HEK293T (cell line): ENCODE measurements at regions not wholly inside any gene's neighbourhood (a gene's known extent, or its start where the extent isn't known, plus 50 kb on each side); places are given as distances from the start of the nearest gene placed in this dataset.

Experiments
- CTCF ChIA-PET: fragments of 350-600 bp; formaldehyde crosslinking; extraction: SDS; loops from one replicate; lab custom pipeline; 2021; ENCODE audit warnings: antibody characterized with exemption, inconsistent platforms; lab: Yijun Ruan, JAX
- POLR2A ChIA-PET: fragments of 350-600 bp; formaldehyde crosslinking; extraction: SDS; loops from one replicate; lab custom pipeline; 2020; ENCODE audit warnings: antibody characterized with exemption, inconsistent platforms; lab: Yijun Ruan, JAX
- DNase-seq: peaks from one replicate; pipeline ENCODE4 v3.0.0; 2012; ENCODE audit warnings: mixed read lengths; ENCODE audit errors: extremely low spot score
- ARNT ChIP-seq: fragments of 450-650 bp; IDR thresholded peaks from 2 replicates; pipeline ENCODE4 v1.6.1; 2017; ENCODE audit warnings: mild to moderate bottlenecking
- BHLHE40 ChIP-seq: fragments of 450-650 bp; IDR thresholded peaks from 2 replicates; pipeline ENCODE4 v1.6.1; 2016; ENCODE audit warnings: mild to moderate bottlenecking, moderate library complexity, borderline replicate concordance
- CTBP1 ChIP-seq: fragments of 450-650 bp; IDR thresholded peaks from 2 replicates; pipeline ENCODE4 v1.6.1; 2016; ENCODE audit warnings: borderline replicate concordance
- ELF4 ChIP-seq: fragments of 450-650 bp; IDR thresholded peaks from 2 replicates; pipeline ENCODE4 v1.6.1; 2017; ENCODE audit warnings: antibody characterized with exemption
- FOXA1 ChIP-seq: fragments of 450-650 bp; IDR thresholded peaks from 2 replicates; pipeline ENCODE4 v1.6.1; 2016; ENCODE audit warnings: mild to moderate bottlenecking
- FOXK2 ChIP-seq: fragments of 450-650 bp; IDR thresholded peaks from 2 replicates; pipeline ENCODE4 v1.6.1; 2016; ENCODE audit warnings: mild to moderate bottlenecking
- FOXM1 ChIP-seq: fragments of 450-650 bp; IDR thresholded peaks from 2 replicates; pipeline ENCODE4 v1.6.1; 2017; ENCODE audit warnings: mild to moderate bottlenecking, borderline replicate concordance
- HDGF ChIP-seq: fragments of 450-650 bp; IDR thresholded peaks from 2 replicates; pipeline ENCODE4 v1.6.1; 2017; ENCODE audit warnings: antibody characterized with exemption, borderline replicate concordance
- L3MBTL2 ChIP-seq: fragments of 450-650 bp; conservative IDR thresholded peaks from 2 replicates; pipeline ENCODE4 v1.6.1; 2016; ENCODE audit warnings: mild to moderate bottlenecking
- LEF1 ChIP-seq: fragments of 450-650 bp; IDR thresholded peaks from 2 replicates; pipeline ENCODE4 v1.6.1; 2017; ENCODE audit warnings: mild to moderate bottlenecking, borderline replicate concordance
- NFRKB ChIP-seq: fragments of 450-650 bp; IDR thresholded peaks from 2 replicates; pipeline ENCODE4 v1.6.1; 2016; ENCODE audit warnings: mild to moderate bottlenecking, moderate library complexity
- SP1 ChIP-seq: fragments of 450-650 bp; IDR thresholded peaks from 2 replicates; pipeline ENCODE4 v1.6.1; 2017
- SUZ12 ChIP-seq: fragments of 450-650 bp; IDR thresholded peaks from 2 replicates; pipeline ENCODE4 v1.6.1; 2016; ENCODE audit warnings: mild to moderate bottlenecking
- TARDBP ChIP-seq: fragments of 450-650 bp; IDR thresholded peaks from 2 replicates; pipeline ENCODE4 v1.6.1; 2016
- ZNF384 ChIP-seq: fragments of 450-650 bp; IDR thresholded peaks from 2 replicates; pipeline ENCODE4 v1.6.1; 2016
- TF ChIP-seq, protein P1 (sequence below): fragments of 450-650 bp; IDR thresholded peaks from 2 replicates; pipeline ENCODE4 v1.6.1; 2016

DNA sequence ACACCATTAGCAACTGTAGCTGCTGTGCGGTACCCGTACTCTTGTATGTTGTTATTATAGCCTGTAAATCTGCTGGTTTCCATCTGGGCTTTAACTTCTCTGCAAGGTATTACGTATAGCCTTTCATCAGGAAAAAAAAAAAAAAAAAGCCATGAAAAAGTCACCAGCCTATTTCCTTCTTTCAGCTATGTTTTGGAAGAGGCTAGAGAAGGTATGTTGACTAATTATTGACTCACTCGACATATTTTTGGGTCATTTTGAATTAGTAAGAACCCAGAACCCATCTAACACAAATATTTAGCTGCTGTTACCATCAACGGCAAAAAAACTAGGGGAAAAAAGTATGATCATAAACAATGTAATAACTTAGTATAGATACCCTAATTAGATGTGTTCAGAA, 1395.6 kb downstream of the SUCLG1 start:
- TF ChIP-seq HDGF: no peak
- no peak for TF ChIP-seq SUZ12
- TF ChIP-seq FOXM1: no peak
- TF ChIP-seq CTBP1: no peak
- no peak for TF ChIP-seq FOXA1
- no peak for TF ChIP-seq LEF1
- no peak for TF ChIP-seq NFRKB
- TF ChIP-seq FOXK2: no peak
- TF ChIP-seq, protein P1, sequence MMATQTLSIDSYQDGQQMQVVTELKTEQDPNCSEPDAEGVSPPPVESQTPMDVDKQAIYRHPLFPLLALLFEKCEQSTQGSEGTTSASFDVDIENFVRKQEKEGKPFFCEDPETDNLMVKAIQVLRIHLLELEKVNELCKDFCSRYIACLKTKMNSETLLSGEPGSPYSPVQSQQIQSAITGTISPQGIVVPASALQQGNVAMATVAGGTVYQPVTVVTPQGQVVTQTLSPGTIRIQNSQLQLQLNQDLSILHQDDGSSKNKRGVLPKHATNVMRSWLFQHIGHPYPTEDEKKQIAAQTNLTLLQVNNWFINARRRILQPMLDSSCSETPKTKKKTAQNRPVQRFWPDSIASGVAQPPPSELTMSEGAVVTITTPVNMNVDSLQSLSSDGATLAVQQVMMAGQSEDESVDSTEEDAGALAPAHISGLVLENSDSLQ: no peak
- no peak for TF ChIP-seq ZNF384
- ChIA-PET CTCF (no interaction called here), POLR2A (no interaction called here)
- DNase-seq: no peak

DNA sequence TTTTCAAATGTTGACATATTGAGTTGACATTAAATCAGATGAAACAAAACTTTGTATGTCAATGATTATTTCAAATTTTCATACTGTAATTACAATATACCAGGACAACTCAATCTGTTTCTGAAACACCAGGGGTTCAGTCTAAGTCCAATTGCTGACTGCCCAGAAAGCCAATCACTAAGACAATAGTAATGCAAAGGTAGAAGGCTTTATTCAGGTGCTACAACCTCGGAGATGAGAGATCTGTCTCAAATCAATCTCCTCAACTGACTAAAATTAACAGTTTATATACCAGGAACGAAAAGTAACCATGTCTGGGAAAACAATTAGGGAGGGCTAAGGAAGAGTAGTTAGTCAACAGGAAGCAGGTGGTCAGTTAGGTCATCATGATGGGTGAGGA, 1400.4 kb downstream of the SUCLG1 start:
- TF ChIP-seq SP1 (no peak), TARDBP (no peak), FOXA1 (no peak), HDGF (no peak), SUZ12 (no peak), FOXK2 (no peak), LEF1 (no peak), CTBP1 (no peak), NFRKB (no peak), BHLHE40 (no peak), L3MBTL2 (no peak), ELF4 (no peak), ZNF384 (no peak), ARNT (no peak), FOXM1 (no peak)
- TF ChIP-seq, protein P1: no peak
- ChIA-PET CTCF (no interaction called here), POLR2A (no interaction called here)
- no peak for DNase-seq

DNA sequence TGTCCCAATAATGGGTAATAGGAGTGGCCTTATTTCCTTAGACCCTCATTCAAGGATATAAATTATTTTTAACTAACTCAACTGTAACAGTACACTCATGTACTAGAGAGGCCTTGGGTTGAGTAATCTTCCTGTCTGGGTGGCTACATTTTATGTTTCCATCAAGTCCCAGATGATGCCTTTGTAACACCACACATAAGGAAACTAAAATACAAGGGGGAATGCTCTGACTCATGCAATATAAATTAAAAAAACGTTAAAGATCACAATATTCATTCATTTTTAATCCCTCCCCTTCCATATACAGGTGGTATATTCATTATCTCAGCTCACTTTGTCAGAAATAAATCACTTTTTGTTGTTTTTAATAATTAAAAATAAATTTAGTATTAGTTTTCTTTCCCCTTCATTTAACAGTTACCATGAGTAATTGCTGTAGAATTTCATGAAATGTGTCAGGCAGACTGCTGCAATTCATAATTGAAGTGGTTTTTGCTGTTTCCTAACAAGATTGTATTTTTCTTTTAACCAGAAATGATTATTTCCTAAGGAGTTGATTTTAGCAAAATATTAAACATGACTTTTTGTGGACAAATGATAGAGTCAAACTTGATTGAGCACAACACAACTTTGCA, 1403.6 kb downstream of the SUCLG1 start:
- no peak for TF ChIP-seq SP1
- TF ChIP-seq FOXK2: no peak
- no peak for TF ChIP-seq ARNT
- TF ChIP-seq TARDBP: no peak
- TF ChIP-seq FOXM1: no peak
- TF ChIP-seq SUZ12: no peak
- no peak for TF ChIP-seq NFRKB
- TF ChIP-seq BHLHE40: no peak
- TF ChIP-seq HDGF: no peak
- TF ChIP-seq ELF4: no peak
- no peak for TF ChIP-seq LEF1
- no peak for TF ChIP-seq ZNF384
- TF ChIP-seq, protein P1: no peak
- TF ChIP-seq CTBP1: no peak
- TF ChIP-seq L3MBTL2: no peak
- no peak for TF ChIP-seq FOXA1
- no peak for DNase-seq
- POLR2A ChIA-PET: no interaction called here
- CTCF ChIA-PET: no interaction called here

DNA sequence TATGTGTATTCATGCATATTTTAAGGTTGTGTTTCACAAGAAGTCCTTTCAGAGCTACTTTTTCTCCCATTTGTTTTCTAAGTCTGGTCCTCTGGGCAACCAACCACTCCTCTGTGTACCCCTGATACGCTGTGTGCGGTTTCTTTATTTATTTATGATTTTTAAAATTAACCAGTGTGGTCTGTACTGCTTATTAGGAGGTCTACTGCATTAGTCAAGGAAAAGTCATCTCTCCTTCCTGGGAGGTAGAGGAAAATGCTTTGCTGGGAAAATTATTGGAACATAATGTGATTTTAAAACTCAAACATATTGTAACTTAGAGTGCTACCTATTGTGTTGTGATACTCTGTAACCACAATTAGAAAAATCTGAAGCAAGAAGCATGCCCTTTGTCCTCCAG, 1404.3 kb downstream of the SUCLG1 start:
- TF ChIP-seq, protein P1: no peak
- TF ChIP-seq SUZ12 (no peak), BHLHE40 (no peak), L3MBTL2 (no peak)
- ChIA-PET POLR2A (no interaction called here), CTCF (no interaction called here)
- no peak for DNase-seq

DNA sequence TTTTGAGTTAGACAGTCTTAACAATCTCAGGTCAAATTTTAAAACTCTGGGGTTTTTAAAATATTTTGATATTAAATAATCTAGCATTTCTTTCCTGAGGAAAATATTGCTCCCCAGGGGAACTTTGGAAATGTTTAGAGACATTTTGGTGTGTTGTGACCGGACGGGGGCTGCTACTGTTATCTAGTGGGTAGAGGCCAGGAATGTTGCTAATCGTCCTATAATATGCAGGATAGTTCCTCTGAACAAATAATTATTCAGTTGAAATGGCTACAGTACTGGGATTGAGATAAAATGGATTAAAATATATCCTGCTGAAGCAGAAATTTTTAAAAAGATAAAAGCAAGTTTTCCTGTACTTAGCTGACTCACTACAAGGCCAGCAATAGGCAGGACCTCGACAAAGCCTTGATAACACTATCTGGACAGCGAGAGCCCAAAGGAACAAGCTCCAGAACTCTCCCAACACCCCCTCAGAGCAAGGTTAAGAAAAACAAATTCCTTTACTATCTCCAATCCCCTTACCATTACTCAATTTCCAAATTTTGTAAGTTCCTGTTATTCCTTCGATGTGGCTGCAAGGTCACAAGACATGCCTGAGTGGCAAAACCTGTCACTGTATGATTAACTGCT, 1407.4 kb downstream of the SUCLG1 start:
- DNase-seq: no peak
- CTCF ChIA-PET: no interaction called here
- POLR2A ChIA-PET: no interaction called here

More for the DNA sequence above, 1407.4 kb downstream of the SUCLG1 start:
- TF ChIP-seq ZNF384 (no peak), NFRKB (no peak), FOXK2 (no peak), SP1 (no peak), ELF4 (no peak), ARNT (no peak), FOXM1 (no peak), LEF1 (no peak), BHLHE40 (no peak), FOXA1 (no peak)
